ENCODE measurements at regions not wholly inside any gene's neighbourhood (a gene's known extent, or its start where the extent isn't known, plus 50 kb on each side); places are given as distances from the start of the nearest gene placed in this dataset.

- peak overlapping the region; percentile 88 to 95 for H3K27ac ChIP-seq (ENCODE audit: low read length in 2 of 2)
- Mint-ChIP-seq H3K27ac (peak overlapping the region; percentile 86), H3K4me1 (peaks cover 77% of the 10 kb centered on the region), H3K9me3 (ENCODE audit: insufficient read depth) (no peaks in the 10 kb centered on the region), H3K4me3 (peak overlapping the region; percentile 52), H3K27me3 (no peaks in the 10 kb centered on the region)
- ChIA-PET POLR2A (interaction anchor here (0.6 kb wide), 1 partner anchor 1334 kb away, joined by 6 read pairs; no protein-coding TSS in a partner anchor), CTCF (no interaction called here)
- no peaks in the 10 kb centered on the region for H4K20me1 ChIP-seq (ENCODE audit: control insufficient read depth, insufficient read depth, low read length, poor library complexity, severe bottlenecking)
- H3K27me3 ChIP-seq (replicated peaks in 1 of 4; ENCODE audit: control extremely low read depth in 1 of 4, control insufficient read depth in 3 of 4, insufficient read depth in 4 of 4, low read length in 3 of 4) = no peaks in the 10 kb centered on the region
- peaks cover 79 to 83% of the 10 kb centered on the region in 2 donors for H3K4me1 ChIP-seq (ENCODE audit: control insufficient read depth in 2 of 2, insufficient read depth in 2 of 2, low read length in 2 of 2)
- no peak overlapping the region for H3K9ac ChIP-seq (ENCODE audit: low read length)
- 20% methylated on average over 9 of the region's 13 CpGs for WGBS (ENCODE audit: insufficient coverage)
- DNase-seq (no peak), ATAC-seq (ENCODE audit: low read depth) (no peak)
- intact Hi-C loops (cut with micrococcal nuclease) = no loop called here
- H3K9me3 ChIP-seq (ENCODE audit: control extremely low read depth in 1 of 3, control insufficient read depth in 2 of 3, insufficient read depth in 1 of 3, low read length in 2 of 3) = peaks cover 0 to 11% (median 0%) of the 10 kb centered on the region in 3 donors
- no peaks in the 10 kb centered on the region for H3K79me2 ChIP-seq (ENCODE audit: control insufficient read depth, insufficient read depth, low read length)
- H3K36me3 ChIP-seq (replicated peaks in 1 of 2; ENCODE audit: control extremely low read depth in 1 of 2, control insufficient read depth in 1 of 2, extremely low read depth in 1 of 2, insufficient read depth in 2 of 2, low read length in 1 of 2) = no peaks in the 10 kb centered on the region
- H3K4me3 ChIP-seq (ENCODE audit: control extremely low read depth in 1 of 5, extremely low read depth in 1 of 5, insufficient read depth in 1 of 5, low read depth in 2 of 5, low read length in 4 of 5) = peak overlapping the region in 1 of 5 experiments; percentile 12
- H3K4me2 ChIP-seq (replicated peaks; ENCODE audit: low read depth, low read length, poor library complexity, severe bottlenecking) = peak overlapping the region; percentile 69
- TF ChIP-seq EZH2 (IDR thresholded peaks at IDR 0.05; ENCODE audit: borderline replicate concordance, insufficient read depth, low read depth, low read length, poor library complexity, severe bottlenecking) = no peak
- TF ChIP-seq, protein P1, sequence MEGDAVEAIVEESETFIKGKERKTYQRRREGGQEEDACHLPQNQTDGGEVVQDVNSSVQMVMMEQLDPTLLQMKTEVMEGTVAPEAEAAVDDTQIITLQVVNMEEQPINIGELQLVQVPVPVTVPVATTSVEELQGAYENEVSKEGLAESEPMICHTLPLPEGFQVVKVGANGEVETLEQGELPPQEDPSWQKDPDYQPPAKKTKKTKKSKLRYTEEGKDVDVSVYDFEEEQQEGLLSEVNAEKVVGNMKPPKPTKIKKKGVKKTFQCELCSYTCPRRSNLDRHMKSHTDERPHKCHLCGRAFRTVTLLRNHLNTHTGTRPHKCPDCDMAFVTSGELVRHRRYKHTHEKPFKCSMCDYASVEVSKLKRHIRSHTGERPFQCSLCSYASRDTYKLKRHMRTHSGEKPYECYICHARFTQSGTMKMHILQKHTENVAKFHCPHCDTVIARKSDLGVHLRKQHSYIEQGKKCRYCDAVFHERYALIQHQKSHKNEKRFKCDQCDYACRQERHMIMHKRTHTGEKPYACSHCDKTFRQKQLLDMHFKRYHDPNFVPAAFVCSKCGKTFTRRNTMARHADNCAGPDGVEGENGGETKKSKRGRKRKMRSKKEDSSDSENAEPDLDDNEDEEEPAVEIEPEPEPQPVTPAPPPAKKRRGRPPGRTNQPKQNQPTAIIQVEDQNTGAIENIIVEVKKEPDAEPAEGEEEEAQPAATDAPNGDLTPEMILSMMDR (IDR thresholded peaks at IDR 0.05) = no peak
- H2AFZ ChIP-seq (ENCODE audit: insufficient read depth, low read depth, low read length, poor library complexity, severe bottlenecking) = peak overlapping the region; percentile 53
These were observed 1334.6 kb downstream of the TBC1D22A start for GRCh38 chr22:48096851-48097665.

- Histone ChIP-seq H3K9me3 (ENCODE audit: control extremely low read depth in 1 of 3, control insufficient read depth in 2 of 3, insufficient read depth in 1 of 3, low read length in 2 of 3) (peaks cover 0 to 6% (median 0%) of the 10 kb centered on the region in 3 donors), H3K9ac (ENCODE audit: low read length) (no peak overlapping the region), H3K4me2 (replicated peaks; ENCODE audit: low read depth, low read length, poor library complexity, severe bottlenecking) (peak overlapping the region; percentile 69), H3K27ac (ENCODE audit: low read length in 2 of 2) (peak overlapping the region; percentile 88 to 95), H3K27me3 (replicated peaks in 1 of 4; ENCODE audit: control extremely low read depth in 1 of 4, control insufficient read depth in 3 of 4, insufficient read depth in 4 of 4, low read length in 3 of 4) (no peaks in the 10 kb centered on the region), H3K4me1 (ENCODE audit: control insufficient read depth in 2 of 2, insufficient read depth in 2 of 2, low read length in 2 of 2) (peaks cover 85 to 86% of the 10 kb centered on the region in 2 donors), H3K4me3 (ENCODE audit: control extremely low read depth in 1 of 5, extremely low read depth in 1 of 5, insufficient read depth in 1 of 5, low read depth in 2 of 5, low read length in 4 of 5) (no peak overlapping the region), H3K36me3 (replicated peaks in 1 of 2; ENCODE audit: control extremely low read depth in 1 of 2, control insufficient read depth in 1 of 2, extremely low read depth in 1 of 2, insufficient read depth in 2 of 2, low read length in 1 of 2) (no peaks in the 10 kb centered on the region), H4K20me1 (ENCODE audit: control insufficient read depth, insufficient read depth, low read length, poor library complexity, severe bottlenecking) (no peaks in the 10 kb centered on the region), H3K79me2 (ENCODE audit: control insufficient read depth, insufficient read depth, low read length) (no peaks in the 10 kb centered on the region), H2AFZ (ENCODE audit: insufficient read depth, low read depth, low read length, poor library complexity, severe bottlenecking) (peak overlapping the region; percentile 53)
- Mint-ChIP-seq H3K27ac (peak overlapping the region; percentile 86), H3K4me1 (peaks cover 79% of the 10 kb centered on the region), H3K9me3 (ENCODE audit: insufficient read depth) (no peaks in the 10 kb centered on the region), H3K27me3 (no peaks in the 10 kb centered on the region), H3K4me3 (peak overlapping the region; percentile 52)
- POLR2A ChIA-PET = interaction anchor here (0.6 kb wide), 1 partner anchor 1333 kb away, joined by 6 read pairs; no protein-coding TSS in a partner anchor
- WGBS (ENCODE audit: insufficient coverage) = 100% methylated on average over 7 of the region's 7 CpGs
- CTCF ChIA-PET = no interaction called here
- no peak for TF ChIP-seq EZH2 (IDR thresholded peaks at IDR 0.05; ENCODE audit: borderline replicate concordance, insufficient read depth, low read depth, low read length, poor library complexity, severe bottlenecking)
- intact Hi-C loops (cut with micrococcal nuclease) = no loop called here
- ATAC-seq (ENCODE audit: low read depth) (no peak), DNase-seq (no peak)
These were observed 1334.0 kb downstream of the TBC1D22A start for GRCh38 chr22:48096411-48096810.
